GM21515 (cell line): ENCODE measurements at regions not wholly inside any gene's neighbourhood (a gene's known extent, or its start where the extent isn't known, plus 50 kb on each side); places are given as distances from the start of the nearest gene placed in this dataset.

Experiments
- ATAC-seq: cut with Tn5 transposase; IDR thresholded peaks from one replicate; pipeline ENCODE4 v1.9.1; 2021; ENCODE audit not compliant: unreplicated experiment

DNA sequence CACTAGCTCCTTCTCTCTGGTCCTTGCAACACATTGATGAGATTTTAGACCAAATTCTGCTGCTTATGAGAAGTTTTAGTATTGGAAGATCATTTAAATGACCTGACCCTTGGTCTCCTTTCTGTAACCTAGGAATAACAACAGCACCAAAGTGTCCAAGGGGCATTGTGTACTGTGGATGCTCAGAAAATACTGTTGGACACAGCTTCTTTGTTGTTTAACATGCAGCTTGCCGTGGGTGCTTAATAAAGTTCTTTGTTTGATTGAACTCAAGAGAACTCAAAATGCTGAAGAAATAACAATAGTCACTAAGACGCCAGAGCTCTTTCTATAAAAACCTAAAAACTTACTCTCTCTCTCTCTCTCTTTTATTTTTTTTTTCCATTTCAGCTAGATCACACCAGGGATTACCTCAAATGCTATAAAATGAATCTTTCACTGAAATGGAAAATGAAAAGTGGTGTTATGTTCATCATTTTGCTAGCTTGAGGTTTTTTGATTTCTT lies 548.9 kb upstream of the CDH8 start:
- no peak for ATAC-seq

DNA sequence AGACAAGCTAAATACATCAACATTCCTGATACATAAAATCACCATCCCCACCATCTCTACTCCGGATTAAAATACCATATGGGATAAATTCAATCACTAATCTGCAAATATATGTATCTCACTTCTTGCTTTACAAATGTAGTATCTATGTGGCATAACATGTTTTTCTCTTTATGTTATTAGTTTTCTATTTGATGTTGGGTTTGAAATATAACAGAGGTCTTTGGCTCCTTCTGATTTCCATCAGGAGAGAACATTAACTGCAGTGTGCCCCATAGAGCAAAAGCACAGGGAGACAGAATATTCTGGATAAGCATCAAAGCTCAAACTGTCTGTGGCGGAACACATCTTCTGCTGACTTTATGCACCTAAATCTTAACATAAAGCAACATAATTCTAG lies 547.2 kb upstream of the CDH8 start:
- no peak for ATAC-seq

DNA sequence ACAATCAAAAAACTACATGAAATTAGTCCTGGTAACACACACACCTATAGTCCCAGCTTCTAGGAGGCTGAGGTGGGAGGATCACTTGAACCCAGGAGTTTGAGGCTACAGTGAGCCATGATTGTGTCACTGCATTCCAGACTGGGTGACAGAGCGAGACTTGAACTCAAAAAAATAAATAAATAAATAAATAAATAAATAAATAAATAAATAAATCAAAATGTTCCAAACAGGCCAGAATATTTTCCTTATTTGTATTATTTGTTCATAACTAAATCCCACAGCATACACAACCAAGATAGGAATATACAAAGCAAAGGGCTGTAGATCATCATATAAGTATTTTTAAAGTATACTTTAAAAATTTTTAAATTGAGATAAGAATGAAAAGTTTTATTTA lies 537.2 kb upstream of the CDH8 start:
- ATAC-seq = no peak

DNA sequence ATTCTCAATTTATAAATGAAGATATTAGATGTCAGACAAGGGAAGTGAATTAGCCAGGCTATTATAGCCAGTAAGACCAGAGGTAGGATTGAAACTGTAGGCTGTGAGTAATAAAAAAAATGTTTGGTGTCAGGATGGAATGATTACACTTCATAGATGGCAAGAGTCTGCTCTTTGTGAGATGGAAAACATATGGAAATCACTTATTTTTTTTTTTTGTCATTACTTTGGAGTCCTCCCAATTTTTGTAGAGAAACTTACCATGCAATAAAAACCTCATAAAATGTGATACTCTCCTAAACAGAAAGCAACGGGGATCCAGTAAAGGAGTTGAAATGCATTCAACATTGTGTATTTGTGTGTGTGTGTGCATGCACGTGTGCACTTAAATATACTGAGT lies 532.7 kb upstream of the CDH8 start:
- ATAC-seq = no peak

DNA sequence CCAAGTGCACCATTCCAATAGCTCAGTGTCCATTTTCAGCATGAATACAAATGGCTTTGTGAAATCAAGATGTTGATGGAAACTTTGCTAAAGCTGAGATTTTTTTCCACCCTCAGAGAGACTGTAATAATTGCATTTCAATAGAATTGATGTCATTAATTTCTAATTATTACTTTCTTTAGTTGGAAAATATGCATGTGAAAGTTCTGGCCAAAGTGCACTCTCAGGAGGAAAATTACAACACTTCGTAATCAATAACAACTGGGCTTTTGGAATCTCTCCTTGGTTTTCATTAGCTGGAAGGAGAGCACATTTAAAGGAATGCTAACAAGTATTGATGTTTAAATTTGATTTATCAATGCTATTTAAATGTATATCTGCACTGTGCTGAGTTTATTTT lies 529.5 kb upstream of the CDH8 start:
- no peak for ATAC-seq

DNA sequence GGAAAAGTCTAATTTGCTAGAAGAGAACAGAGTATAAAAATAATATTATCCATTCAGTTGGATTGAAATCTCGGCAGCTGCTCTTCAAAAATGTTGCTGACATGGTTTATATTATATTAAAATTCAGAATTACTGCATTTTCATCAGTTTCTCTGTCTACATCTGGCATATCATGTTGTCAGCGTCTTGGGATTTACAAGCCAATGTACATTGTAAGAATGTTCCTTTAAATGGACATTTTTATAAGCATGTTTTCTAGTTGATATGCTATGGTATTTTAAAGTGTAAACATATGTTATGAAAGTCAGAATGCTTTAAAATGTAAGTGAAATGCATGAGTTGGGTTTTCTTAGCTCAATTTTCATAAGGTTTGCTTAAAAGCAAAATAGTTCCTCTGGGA lies 528.1 kb upstream of the CDH8 start:
- no peak for ATAC-seq

DNA sequence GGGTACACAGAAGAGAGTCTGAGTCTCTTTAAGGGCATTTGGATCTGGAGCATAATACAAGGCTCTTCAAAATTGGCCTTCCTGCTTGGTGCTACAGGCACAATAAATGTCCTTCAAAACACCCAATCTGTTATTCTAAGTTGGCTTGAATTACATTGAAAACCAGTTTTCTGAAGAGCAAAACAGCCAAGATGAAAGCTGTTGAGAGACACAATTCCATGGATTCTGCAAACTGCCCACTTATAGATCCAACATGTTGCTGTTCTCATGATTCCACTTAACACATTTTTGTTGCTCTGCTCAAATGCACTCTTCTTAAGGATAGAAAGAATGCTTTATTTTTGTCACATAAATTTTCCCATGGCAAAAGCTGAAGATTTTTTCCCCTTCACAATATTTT lies 525.9 kb upstream of the CDH8 start:
- no peak for ATAC-seq

DNA sequence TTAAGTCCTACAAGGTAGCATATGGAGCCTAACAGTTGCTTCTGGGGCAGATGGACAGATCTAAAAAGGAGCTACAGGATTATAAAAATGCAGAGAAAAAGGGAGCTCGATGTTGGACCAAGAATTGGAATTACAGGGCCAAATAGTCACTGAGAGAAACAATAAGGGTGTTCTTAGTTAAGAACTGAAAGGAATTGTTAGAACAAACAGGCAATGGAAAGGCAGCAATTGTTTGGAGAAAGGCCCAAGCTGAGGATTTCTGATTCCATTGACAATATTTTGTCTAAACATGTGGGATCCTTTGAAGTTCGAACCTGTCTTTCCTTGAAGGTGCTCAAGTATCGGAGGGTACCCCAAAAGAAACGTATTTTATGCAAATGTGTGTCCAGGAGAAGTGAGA lies 513.6 kb upstream of the CDH8 start:
- no peak for ATAC-seq

DNA sequence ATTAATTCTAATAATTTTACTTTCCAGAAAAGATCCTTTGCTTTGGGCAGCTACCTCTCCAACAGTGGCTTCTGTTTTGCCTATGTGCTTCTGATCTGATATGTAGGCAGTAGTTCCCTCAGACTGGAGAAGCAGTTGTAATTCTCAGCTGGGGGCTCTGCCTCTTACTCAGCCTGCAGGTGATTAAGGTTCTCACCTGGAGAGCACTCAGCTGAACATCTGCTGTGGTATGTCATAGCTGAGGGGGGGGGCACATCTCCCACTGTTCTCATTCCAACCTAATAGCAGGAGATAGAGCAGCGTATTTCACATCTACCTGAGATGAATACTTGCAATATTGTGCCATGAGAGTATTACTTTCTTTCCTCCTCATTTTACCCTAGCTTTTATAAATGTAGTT lies 511.9 kb upstream of the CDH8 start:
- ATAC-seq = no peak

DNA sequence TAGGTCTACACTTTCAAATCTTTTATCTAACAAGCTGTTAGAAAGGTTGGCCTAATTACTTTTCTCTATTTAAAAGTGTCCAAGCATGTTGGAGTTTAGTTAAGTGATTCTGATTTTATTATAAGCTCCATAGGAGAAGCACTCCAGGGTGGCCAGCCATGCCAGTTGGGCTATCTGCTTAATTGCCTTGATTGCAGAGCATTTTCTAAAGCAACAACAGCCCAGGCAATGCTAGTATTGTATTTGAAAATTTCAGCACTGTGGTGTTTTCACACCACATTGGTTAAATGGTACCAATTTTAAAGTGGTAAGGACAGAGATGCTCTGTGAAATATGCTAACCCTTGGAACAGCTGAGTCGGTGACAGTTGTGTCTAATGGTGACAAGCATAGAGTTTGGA lies 510.5 kb upstream of the CDH8 start:
- no peak for ATAC-seq

DNA sequence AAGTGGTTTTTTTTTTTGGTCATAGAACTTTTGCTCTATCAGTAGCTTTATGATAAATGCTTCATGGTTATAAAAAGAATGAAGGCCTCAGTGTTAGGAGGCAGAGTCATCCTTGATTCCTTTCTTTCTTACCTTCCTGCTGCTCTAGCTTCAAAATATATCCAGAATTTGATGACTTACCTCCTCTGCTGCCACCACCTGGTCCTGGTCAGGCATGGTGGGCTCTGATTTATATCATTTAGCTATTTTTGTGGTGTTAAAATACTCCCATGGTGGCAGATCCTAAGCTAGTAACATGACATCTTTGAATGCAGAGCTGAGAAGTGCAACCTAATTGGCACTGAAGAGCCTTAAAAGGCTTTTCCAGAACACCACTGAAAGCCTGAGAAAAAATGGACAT lies 508.8 kb upstream of the CDH8 start:
- ATAC-seq = no peak

DNA sequence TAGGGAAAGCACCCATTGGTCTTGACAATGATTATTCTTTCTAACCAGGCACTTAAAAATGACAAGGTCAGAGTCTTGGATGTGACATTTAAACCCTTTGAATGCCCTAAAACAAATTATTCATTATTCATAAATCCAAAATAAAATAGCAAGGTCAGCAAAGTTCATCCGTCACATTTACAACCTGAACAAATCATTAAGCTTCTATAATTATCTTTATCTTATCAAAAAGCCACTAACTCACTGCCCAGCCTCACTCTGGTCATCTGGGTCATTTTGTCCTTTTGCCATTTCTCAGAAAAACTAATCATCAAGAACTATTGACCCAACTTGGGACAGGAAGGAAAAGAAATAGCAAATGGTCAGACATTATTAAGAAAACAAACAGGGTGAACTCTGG lies 507.3 kb upstream of the CDH8 start:
- ATAC-seq = no peak

DNA sequence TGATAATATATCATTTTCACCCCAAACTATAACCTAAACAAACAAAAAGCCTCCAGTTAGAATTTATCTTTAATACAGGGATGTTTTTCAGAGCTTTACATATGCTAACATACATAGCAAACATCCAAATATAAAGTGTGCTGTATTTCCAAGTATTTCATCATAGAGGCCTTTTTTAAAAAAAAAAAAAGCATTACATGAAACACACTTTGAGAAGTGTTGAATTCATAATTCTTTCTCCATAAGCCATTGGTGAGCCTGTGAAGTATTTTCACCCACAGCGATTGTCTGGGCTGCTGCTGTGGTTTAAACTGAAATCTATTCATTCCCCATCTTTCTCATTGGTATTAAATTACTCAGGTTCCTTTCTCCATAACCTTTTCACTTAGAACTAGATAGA lies 503.4 kb upstream of the CDH8 start:
- ATAC-seq = no peak

DNA sequence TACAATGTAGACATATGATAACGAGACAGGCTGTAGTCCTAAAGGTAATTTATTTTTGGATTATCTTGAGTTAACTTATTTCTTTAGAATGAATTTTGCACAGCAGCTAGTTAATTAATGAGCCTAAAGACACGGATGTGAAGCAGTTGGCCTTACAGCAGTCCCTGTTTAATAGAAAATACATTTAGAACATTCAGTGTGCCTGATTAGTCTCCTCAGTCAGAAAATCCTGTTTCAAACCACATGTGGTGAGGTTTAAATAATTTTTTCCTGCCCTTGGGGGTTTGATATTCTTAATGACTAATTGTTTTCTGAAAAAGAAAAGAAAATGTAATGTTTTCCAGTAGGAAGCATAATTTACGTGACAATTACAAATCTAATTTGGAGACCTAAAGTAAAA lies 494.2 kb upstream of the CDH8 start:
- ATAC-seq = no peak

DNA sequence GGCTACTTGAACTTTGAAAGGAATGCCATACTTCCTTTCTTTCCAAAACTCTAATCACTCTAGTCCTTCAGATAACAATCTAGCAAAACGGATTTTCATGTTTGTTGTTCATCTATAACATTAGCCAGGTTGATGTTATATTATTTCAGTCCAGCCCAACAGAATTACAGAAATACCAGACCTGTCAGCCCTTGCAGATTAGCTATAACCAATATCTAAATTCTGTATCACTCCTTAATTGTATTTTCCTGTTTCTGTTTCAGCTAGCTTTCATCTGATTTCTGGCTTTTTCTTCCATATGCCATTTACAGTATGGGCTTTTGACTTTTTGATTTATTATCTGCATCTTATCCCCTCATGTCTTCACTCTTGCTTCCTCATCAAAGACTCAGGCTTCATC lies 479.8 kb upstream of the CDH8 start:
- no peak for ATAC-seq

DNA sequence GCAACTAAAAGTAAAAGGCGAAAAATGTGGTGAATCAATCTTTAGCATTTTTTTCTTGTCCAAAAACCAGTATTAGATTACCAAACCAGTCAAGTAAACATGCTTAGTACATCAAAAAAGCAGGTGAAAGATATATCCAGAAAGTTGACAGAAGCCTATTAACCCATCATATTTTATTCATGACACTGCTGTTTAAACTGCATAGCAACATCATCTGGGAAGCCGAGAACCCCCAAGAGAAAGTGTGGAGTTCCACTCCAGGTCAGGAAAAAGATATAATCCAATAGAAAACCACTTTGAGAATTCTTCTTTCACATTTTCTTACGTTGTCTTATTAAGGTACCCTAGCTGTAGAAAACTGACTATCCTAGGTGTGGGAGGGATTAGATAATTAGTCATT lies 466.8 kb upstream of the CDH8 start:
- no peak for ATAC-seq

DNA sequence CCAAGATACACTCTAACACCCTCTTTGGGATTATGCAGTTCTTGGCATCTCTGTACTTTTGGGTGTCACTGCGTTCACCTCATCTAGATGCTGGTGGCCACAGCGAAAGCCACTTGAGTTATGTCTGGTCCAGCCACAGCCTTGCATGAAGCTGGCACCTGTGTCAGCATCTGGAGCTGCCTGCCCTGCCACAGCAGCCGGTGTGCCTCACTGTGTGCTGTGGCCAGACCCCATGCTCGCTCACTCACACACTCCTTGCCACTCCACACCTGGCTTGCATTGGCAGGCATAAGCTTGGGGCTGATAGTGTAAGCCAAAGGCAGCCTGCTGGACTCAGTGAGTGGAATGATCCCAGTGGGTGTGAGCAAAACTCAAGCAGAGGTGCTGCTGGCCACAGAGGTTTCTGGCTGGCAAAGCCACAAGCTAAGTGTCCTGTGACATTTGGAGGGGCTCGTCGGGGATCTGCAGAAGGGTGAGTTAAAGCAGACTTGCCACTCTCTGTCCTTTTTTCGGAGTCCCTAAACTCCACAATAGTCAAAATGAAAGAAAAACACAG lies 442.7 kb upstream of the CDH8 start:
- no peak for ATAC-seq

DNA sequence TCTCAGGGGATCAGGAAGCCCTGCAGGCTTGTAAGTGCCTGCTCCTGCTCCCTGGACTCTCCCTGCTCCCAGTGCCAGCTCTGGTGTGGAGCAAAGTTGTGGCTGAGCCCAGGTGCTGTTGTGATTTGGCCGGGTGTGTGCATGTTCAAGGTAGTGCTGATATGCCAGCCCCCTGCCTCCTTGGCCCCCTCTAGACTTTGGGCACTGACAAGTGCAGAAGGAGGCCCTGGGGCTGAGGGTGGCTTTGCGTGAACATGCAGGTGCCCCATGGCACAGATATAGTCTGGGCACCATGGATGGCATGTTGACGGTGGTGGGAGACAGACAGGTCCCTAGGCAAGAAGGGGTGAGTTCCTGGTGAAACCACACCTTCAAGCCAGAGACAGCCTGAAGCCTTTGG lies 441.6 kb upstream of the CDH8 start:
- ATAC-seq = no peak

DNA sequence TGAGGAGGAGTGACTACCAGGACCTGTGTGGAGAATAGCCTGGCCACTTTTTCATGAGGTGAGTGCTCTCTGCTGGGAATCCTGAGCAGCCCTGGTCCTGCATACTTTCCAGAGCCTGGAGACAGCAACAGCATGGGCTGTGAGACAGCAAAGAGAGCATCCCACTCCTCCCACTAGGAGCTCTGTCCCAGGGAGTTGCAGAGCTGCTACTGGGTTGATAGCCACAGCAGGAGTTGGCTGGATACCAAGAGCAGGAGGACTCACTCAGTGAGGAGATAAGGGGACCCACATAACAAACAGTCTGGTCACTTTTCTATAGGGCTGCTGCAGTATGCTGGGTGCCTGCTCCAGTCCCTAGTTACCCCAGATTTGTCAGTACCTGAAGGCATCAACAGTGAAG lies 439.3 kb upstream of the CDH8 start:
- no peak for ATAC-seq

DNA sequence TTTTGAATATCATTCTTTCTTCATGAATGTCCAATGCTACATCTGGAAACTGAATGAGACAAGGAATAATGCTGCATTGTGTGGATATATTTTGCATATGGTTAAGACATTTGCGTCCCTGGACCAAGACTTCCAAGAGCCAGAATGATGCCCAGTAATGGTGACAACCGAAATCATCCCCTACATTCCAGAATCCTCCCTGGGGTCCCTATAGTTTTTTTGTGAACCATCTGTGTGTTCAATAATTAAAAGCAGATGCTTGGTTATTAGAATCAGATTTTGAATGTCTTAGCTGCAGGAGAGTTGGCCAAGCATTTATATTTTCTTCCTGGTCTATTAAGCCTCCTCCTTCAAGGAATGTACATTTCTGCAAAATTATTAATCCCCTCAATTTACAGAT lies 426.7 kb upstream of the CDH8 start:
- ATAC-seq = no peak

DNA sequence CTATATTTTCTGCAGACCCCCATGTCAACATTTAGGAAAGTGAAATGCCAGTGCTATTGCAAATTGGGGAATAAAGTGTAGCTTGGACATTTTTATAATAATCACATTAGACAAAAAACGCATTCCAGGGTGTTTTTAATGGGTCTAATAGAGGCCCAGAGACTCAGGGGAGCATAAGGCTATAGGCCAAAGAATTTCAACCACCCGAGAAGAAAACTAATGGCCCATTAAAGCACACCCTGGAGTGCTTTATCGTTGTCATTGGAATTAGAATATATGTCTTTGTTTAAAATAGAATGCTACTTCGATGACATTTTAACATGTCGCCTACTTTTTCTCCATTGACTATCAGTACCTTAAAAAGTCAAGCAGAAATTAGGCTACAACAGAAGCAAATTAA lies 414.1 kb upstream of the CDH8 start:
- no peak for ATAC-seq

DNA sequence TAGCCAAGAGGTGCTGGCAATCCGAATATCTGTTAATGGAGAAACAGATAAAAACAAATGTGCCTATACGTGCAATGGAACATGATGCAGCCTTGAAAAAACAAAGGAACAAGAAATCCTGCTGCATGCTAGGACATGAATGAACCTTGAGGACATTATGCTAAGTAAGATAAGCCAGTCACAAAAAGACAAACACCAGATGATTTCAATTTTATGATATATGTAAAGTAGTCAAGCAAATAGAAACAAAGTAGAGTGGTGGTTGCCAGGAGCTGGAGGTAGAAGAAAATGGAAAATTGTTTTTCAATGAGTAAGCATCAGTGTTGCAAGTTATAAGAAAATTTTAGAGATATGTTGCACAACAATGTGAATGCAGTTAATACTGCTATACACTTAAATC lies 409.7 kb upstream of the CDH8 start:
- ATAC-seq = no peak

DNA sequence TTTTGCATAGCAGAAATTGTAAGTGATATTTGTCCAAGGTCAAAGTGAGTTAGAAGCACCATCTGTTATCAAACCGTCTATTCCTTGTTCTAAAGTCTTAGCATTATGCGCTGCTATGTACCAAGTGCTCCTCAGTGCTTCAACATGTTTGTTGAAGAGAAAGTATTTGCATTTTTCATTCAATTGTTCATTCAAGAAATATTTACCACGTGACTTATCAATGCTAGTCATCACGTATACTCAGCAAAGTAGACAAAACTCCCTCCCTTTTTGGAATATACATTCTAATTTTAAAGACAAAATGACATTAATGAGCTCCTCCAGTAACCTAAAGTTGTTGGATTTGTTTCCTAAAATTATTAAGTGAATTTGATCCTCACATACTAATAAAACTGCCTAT lies 388.0 kb upstream of the CDH8 start:
- ATAC-seq = no peak

DNA sequence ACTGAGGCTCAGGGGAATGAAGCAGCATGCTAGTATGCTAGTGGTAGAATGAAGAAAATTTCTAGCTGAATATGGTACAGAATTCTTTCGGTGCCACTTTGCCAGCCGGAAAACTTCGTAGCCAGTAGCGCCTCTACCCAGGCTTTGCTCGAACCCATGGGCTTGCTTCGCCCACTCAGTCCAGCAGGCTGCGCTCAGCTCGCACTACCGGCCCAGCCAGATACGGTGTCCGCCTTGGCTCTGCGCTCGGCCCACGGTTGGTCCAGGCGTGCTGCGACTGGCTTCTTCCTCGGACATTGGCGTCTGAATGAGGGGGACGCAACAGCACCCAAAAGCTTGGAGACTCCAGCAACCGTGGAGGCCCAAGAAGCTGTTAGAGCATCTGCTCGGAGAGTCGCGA lies 372.5 kb upstream of the CDH8 start:
- no peak for ATAC-seq
